PC-9 (cell line): ENCODE measurements at regions not wholly inside any gene's neighbourhood (a gene's known extent, or its start where the extent isn't known, plus 50 kb on each side); places are given as distances from the start of the nearest gene placed in this dataset.

Experiments
- EZH2 ChIP-seq: fragments of 200-600 bp; sonication (generic); IDR thresholded peaks from 2 replicates; pipeline ENCODE4 v1.8.0; 2017; ENCODE audit warnings: antibody characterized with exemption, low read depth
- TF ChIP-seq, protein P1 (sequence below): fragments of 200-600 bp; sonication (generic); conservative IDR thresholded peaks from 2 replicates; pipeline ENCODE4 v1.6.1; 2017; ENCODE audit warnings: mixed run types, antibody characterized with exemption, mild to moderate bottlenecking, moderate library complexity

- TF ChIP-seq, protein P1, sequence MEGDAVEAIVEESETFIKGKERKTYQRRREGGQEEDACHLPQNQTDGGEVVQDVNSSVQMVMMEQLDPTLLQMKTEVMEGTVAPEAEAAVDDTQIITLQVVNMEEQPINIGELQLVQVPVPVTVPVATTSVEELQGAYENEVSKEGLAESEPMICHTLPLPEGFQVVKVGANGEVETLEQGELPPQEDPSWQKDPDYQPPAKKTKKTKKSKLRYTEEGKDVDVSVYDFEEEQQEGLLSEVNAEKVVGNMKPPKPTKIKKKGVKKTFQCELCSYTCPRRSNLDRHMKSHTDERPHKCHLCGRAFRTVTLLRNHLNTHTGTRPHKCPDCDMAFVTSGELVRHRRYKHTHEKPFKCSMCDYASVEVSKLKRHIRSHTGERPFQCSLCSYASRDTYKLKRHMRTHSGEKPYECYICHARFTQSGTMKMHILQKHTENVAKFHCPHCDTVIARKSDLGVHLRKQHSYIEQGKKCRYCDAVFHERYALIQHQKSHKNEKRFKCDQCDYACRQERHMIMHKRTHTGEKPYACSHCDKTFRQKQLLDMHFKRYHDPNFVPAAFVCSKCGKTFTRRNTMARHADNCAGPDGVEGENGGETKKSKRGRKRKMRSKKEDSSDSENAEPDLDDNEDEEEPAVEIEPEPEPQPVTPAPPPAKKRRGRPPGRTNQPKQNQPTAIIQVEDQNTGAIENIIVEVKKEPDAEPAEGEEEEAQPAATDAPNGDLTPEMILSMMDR: no peak
- TF ChIP-seq EZH2: no peak
These were observed 97.3 kb upstream of the ZBTB20 start for GRCh38 chr3:115244350-115244749.
